ENCODE measurements at regions not wholly inside any gene's neighbourhood (a gene's known extent, or its start where the extent isn't known, plus 50 kb on each side); places are given as distances from the start of the nearest gene placed in this dataset.

GRCh38 chr12:86387591-86388145, 131.5 kb upstream of the MGAT4C start:
- TF ChIP-seq CTCF (IDR thresholded peaks at IDR 0.05) (no peak), POLR2A (IDR thresholded peaks at IDR 0.05) (no peak)
